Epithelial cell of proximal tubule (primary cell): ENCODE measurements at regions not wholly inside any gene's neighbourhood (a gene's known extent, or its start where the extent isn't known, plus 50 kb on each side); places are given as distances from the start of the nearest gene placed in this dataset.
"Not testable (repeated sequence)": the region's sequence is repeated elsewhere in the genome, so short reads cannot be mapped to it uniquely, and the experiment has no call there.

Source experiments
- DNase-seq: peaks from one replicate; pipeline ENCODE4 v3.0.0-alpha.2; 2011; ENCODE audit warnings: low read depth
- H3K4me3 ChIP-seq: 2 replicates; pipeline ENCODE4 v1.5.1; 2011; ENCODE audit warnings: low read depth, mild to moderate bottlenecking, low read length
- CTCF ChIP-seq: conservative IDR thresholded peaks from 2 replicates; pipeline ENCODE4 v1.5.1; 2012; ENCODE audit warnings: low read depth, mild to moderate bottlenecking, low read length

DNA sequence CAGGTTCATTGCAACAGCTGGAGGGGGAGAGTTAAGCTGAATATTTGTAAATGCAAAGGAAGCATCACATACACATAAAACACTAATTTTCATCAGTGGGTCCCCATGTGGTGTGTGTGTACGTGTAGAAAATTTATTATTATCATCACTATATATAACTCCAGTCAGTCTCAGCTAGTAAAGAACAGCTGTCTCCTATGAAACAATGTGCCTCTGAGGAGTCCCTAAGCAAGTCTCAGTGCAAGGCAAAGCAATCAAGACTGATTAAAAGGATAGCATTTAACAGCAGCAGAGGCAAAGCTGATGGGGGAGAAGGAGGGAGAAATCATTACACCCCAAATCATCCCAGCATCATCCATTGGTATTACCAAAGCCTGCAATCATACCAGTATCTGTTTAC lies 104.2 kb upstream of the MARCHF11 start:
- no peak for TF ChIP-seq CTCF
- no peak overlapping the region for H3K4me3 ChIP-seq
- no peak for DNase-seq

- H3K4me3 ChIP-seq, result not testable (repeated sequence)
These were observed 97.3 kb upstream of the MARCHF11 start for GRCh38 chr5:16276859-16277258.

GRCh38 chr5:16271851-16272250 lies 92.3 kb upstream of the MARCHF11 start:
- no peak for TF ChIP-seq CTCF
- no peak overlapping the region for H3K4me3 ChIP-seq
- no peak for DNase-seq

More at GRCh38 chr5:16276859-16277258, 97.3 kb upstream of the MARCHF11 start:
- DNase-seq, result not testable (repeated sequence)

DNA sequence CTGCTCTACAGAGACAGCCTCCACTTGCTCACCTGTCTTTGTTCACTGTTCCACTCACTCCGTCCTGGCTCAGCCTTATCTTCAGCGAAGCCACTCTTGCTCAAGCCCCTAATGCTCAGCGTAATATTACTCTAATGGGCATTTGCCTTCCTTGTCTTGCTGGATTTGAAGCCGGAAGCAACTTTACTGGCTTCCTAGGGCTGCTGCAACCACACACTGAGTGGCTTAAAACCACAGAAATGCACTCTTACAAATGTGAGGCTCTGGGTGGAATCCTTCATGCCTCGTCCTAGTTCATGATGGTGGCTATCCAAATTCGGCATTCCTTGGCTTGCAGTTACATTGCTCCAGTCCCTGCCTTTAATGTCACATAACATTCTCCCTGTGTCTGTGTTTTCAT lies 85.5 kb upstream of the MARCHF11 start:
- TF ChIP-seq CTCF, result no peak
- H3K4me3 ChIP-seq, result no peak overlapping the region
- DNase-seq, result no peak

GRCh38 chr5:16260000-16260399 lies 80.4 kb upstream of the MARCHF11 start:
- no peak for TF ChIP-seq CTCF
- H3K4me3 ChIP-seq, result no peak overlapping the region
- no peak for DNase-seq

- no peak overlapping the region for H3K4me3 ChIP-seq
- no peak for TF ChIP-seq CTCF
- DNase-seq, result no peak
These were observed 74.3 kb upstream of the MARCHF11 start for GRCh38 chr5:16253856-16254255.

- no peak for DNase-seq
- no peak overlapping the region for H3K4me3 ChIP-seq
- no peak for TF ChIP-seq CTCF
These were observed 66.4 kb upstream of the MARCHF11 start for GRCh38 chr5:16245956-16246355.

GRCh38 chr5:16245249-16245648 lies 65.7 kb upstream of the MARCHF11 start:
- H3K4me3 ChIP-seq, result no peak overlapping the region
- DNase-seq, result no peak
- TF ChIP-seq CTCF, result no peak
